ENCODE measurements at regions not wholly inside any gene's neighbourhood (a gene's known extent, or its start where the extent isn't known, plus 50 kb on each side); places are given as distances from the start of the nearest gene placed in this dataset.

- DNase-seq (ENCODE audit: low read depth in 1 of 2, low spot score in 1 of 2): no peak
- TF ChIP-seq POLR2AphosphoS5 (IDR thresholded peaks at IDR 0.05; ENCODE audit: low read depth): no peak
- no peak for TF ChIP-seq REST (IDR thresholded peaks at IDR 0.05; ENCODE audit: insufficient replicate concordance, low read depth)
- TF ChIP-seq CTCF (IDR thresholded peaks at IDR 0.05; ENCODE audit: insufficient read depth, low read length): no peak
- TF ChIP-seq GABPA (IDR thresholded peaks at IDR 0.05; ENCODE audit: low read depth): no peak
- no peak for TF ChIP-seq SPI1 (IDR thresholded peaks at IDR 0.05; ENCODE audit: borderline replicate concordance, low read depth)
- no peaks in the 10 kb centered on the region for H3K27me3 ChIP-seq (ENCODE audit: insufficient read depth, poor library complexity, severe bottlenecking)
Observed at GRCh38 chr19:31955884-31956283, 389.5 kb upstream of the ZNF507 start.

GRCh38 chr19:31956771-31957392, 388.5 kb upstream of the ZNF507 start:
- no peak for TF ChIP-seq POLR2AphosphoS5 (IDR thresholded peaks at IDR 0.05; ENCODE audit: low read depth)
- TF ChIP-seq CTCF (IDR thresholded peaks at IDR 0.05; ENCODE audit: insufficient read depth, low read length): no peak
- TF ChIP-seq SPI1 (IDR thresholded peaks at IDR 0.05; ENCODE audit: borderline replicate concordance, low read depth): no peak
- no peak for TF ChIP-seq REST (IDR thresholded peaks at IDR 0.05; ENCODE audit: insufficient replicate concordance, low read depth)
- TF ChIP-seq GABPA (IDR thresholded peaks at IDR 0.05; ENCODE audit: low read depth): no peak
- H3K4me3 ChIP-seq (replicated peaks; ENCODE audit: insufficient read depth, low read length): no peak overlapping the region
- DNase-seq (ENCODE audit: low read depth in 1 of 2, low spot score in 1 of 2): no peak
- no peak overlapping the region for H3K27ac ChIP-seq (replicated peaks)
- H3K27me3 ChIP-seq (ENCODE audit: insufficient read depth, poor library complexity, severe bottlenecking): no peaks in the 10 kb centered on the region

More at GRCh38 chr19:31955884-31956283, 389.5 kb upstream of the ZNF507 start:
- Histone ChIP-seq H3K4me3 (replicated peaks; ENCODE audit: insufficient read depth, low read length) (no peak overlapping the region), H3K27ac (replicated peaks) (no peak overlapping the region)

- no peak overlapping the region for H3K27ac ChIP-seq (replicated peaks)
- no peaks in the 10 kb centered on the region for H3K27me3 ChIP-seq (ENCODE audit: insufficient read depth, poor library complexity, severe bottlenecking)
- TF ChIP-seq GABPA (IDR thresholded peaks at IDR 0.05; ENCODE audit: low read depth): no peak
- TF ChIP-seq REST (IDR thresholded peaks at IDR 0.05; ENCODE audit: insufficient replicate concordance, low read depth): no peak
- TF ChIP-seq SPI1 (IDR thresholded peaks at IDR 0.05; ENCODE audit: borderline replicate concordance, low read depth): no peak
- no peak for TF ChIP-seq CTCF (IDR thresholded peaks at IDR 0.05; ENCODE audit: insufficient read depth, low read length)
- no peak for TF ChIP-seq POLR2AphosphoS5 (IDR thresholded peaks at IDR 0.05; ENCODE audit: low read depth)
- no peak for DNase-seq (ENCODE audit: low read depth in 1 of 2, low spot score in 1 of 2)
- H3K4me3 ChIP-seq (replicated peaks; ENCODE audit: insufficient read depth, low read length): no peak overlapping the region
Observed at GRCh38 chr19:31957711-31958110, 387.7 kb upstream of the ZNF507 start.

All from HL-60 (cell line).